Sigmoid colon (tissue), 6 donors: ENCODE measurements at regions not wholly inside any gene's neighbourhood (a gene's known extent, or its start where the extent isn't known, plus 50 kb on each side); places are given as distances from the start of the nearest gene placed in this dataset.

ENCODE experiments used
- DNase-seq: peaks from one replicate; pipeline ENCODE4 v3.0.0-alpha.2; 2019
- H3K27ac ChIP-seq, 4 donors: fragments of 200-600 bp; sonication (generic); one replicate each; pipeline ENCODE4 v1.5.1; 2016 to 2019; ENCODE audit warnings: mild to moderate bottlenecking in 1 of 4
- H3K27me3 ChIP-seq, 3 donors: fragments of 200-600 bp; sonication (generic); one replicate each; pipeline ENCODE4 v1.5.1; 2019; ENCODE audit warnings: mild to moderate bottlenecking in 1 of 3
- H3K36me3 ChIP-seq, 4 donors: fragments of 200-600 bp; sonication (generic); one replicate each; pipeline ENCODE4 v1.5.1; 2016 to 2019
- H3K4me1 ChIP-seq, 4 donors: fragments of 200-600 bp; sonication (generic); one replicate each; pipeline ENCODE4 v1.5.1; 2017 to 2019
- H3K4me3 ChIP-seq, 4 donors: fragments of 200-600 bp; sonication (generic); one replicate each; pipeline ENCODE4 v1.5.1; 2017 to 2019; ENCODE audit warnings: mild to moderate bottlenecking in 2 of 4, moderate library complexity in 1 of 4
- H3K9me3 ChIP-seq, 4 donors: fragments of 200-600 bp in 3 of 4; sonication (generic) in 3 of 4; one replicate each; pipeline versions ENCODE4 v1.5.1 to v1.6.1; 2013 to 2019
- CTCF ChIP-seq, 4 experiments: fragments of 450-650 bp in 3 of 4; fragments of 200-600 bp in 1 of 4; IDR thresholded peaks; one replicate each; pipeline ENCODE4 v1.5.1; 2016 to 2019; ENCODE audit warnings: antibody characterized with exemption in 4 of 4, mild to moderate bottlenecking in 3 of 4, moderate library complexity in 2 of 4
- EP300 ChIP-seq, 4 donors: sonication (generic); formaldehyde crosslinking; IDR thresholded peaks; one replicate each; pipeline ENCODE4 v1.6.1; 2017; ENCODE audit warnings: antibody characterized with exemption in 4 of 4
- POLR2A ChIP-seq, 2 donors: fragments of 450-650 bp; IDR thresholded peaks; one replicate each; pipeline ENCODE4 v1.6.1; 2016; ENCODE audit warnings: antibody characterized with exemption in 2 of 2, mild to moderate bottlenecking in 2 of 2, moderate library complexity in 2 of 2
- POLR2AphosphoS5 ChIP-seq, 4 donors: sonication (generic); formaldehyde crosslinking; IDR thresholded peaks; one replicate each; pipeline ENCODE4 v1.6.1; 2017; ENCODE audit warnings: antibody characterized with exemption in 4 of 4
- WGBS, 2 donors: extraction: QIAGEN DNeasy Blood & Tissue Kit; methylation state at CpG; one replicate each; pipeline ENCODE4 v1.1.7; 2013; 5-methylcytosine and 5-hydroxymethylcytosine counted together
- intact Hi-C: fragments of 100-400 bp; cut with DNase I; formaldehyde crosslinking; loops from one replicate; pipeline ENCODE4 v1.15.1; 2023
- donor health status: healthy with polysubstance abuse.
- donor health status: healthy.

GRCh38 chr5:2166306-2166978 lies 283.7 kb upstream of the IRX4 start:
- no peak overlapping the region for H3K4me3 ChIP-seq
- TF ChIP-seq CTCF (IDR thresholded peaks at IDR 0.05) (no peak), POLR2AphosphoS5 (IDR thresholded peaks at IDR 0.05) (no peak), EP300 (IDR thresholded peaks at IDR 0.05) (no peak), POLR2A (IDR thresholded peaks at IDR 0.05) (no peak)
- WGBS, 2 donors: 86 to 89% methylated on average over 17 of the region's 17 CpGs
- no peaks in the 10 kb centered on the region for H3K36me3 ChIP-seq
- no peak for DNase-seq
- H3K27me3 ChIP-seq: peaks cover 0 to 16% (median 0%) of the 10 kb centered on the region in 3 donors
- no peaks in the 10 kb centered on the region for H3K9me3 ChIP-seq
- intact Hi-C loops: no loop called here
- no peak overlapping the region for H3K27ac ChIP-seq
- no peaks in the 10 kb centered on the region for H3K4me1 ChIP-seq

- intact Hi-C loops: no loop called here
- WGBS, 2 donors: 72 to 76% methylated on average over 11 of the region's 11 CpGs
Measured at GRCh38 chr5:2165615-2166305, 283.0 kb upstream of the IRX4 start.

DNA sequence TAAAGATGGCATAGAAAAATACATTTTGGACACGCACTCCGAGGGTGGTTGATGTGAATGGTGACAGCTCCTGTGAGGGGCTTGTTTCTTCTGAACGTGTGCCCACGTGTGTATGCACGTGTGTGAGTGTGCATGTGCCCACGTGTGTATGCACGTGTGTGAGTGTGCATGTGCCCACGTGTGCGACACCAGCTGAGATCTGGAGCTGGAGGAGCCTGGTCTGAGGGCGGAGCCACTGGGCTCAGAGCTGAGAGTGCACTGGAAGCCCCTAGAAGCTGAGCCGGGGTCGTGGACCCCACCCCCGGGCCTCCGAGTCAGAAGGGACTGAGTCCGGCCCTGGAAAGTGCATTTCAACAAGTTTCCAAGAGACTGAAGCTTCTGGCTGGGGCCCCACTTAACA lies 282.5 kb upstream of the IRX4 start:
- Histone ChIP-seq H3K9me3 (no peaks in the 10 kb centered on the region), H3K27ac (no peak overlapping the region), H3K4me1 (no peaks in the 10 kb centered on the region), H3K36me3 (no peaks in the 10 kb centered on the region), H3K27me3 (peaks cover 0 to 3% (median 0%) of the 10 kb centered on the region in 3 donors), H3K4me3 (no peak overlapping the region)
- DNase-seq: no peak
- TF ChIP-seq POLR2AphosphoS5 (IDR thresholded peaks at IDR 0.05): no peak
- no peak for TF ChIP-seq EP300 (IDR thresholded peaks at IDR 0.05)
- TF ChIP-seq CTCF (IDR thresholded peaks at IDR 0.05): no peak
- no peak for TF ChIP-seq POLR2A (IDR thresholded peaks at IDR 0.05)
- intact Hi-C loops: no loop called here
- WGBS, 2 donors: 66 to 72% methylated on average over 15 of the region's 15 CpGs

More at GRCh38 chr5:2165615-2166305, 283.0 kb upstream of the IRX4 start:
- TF ChIP-seq EP300 (IDR thresholded peaks at IDR 0.05): no peak
- TF ChIP-seq POLR2AphosphoS5 (IDR thresholded peaks at IDR 0.05): no peak
- no peak for TF ChIP-seq POLR2A (IDR thresholded peaks at IDR 0.05)
- no peak for TF ChIP-seq CTCF (IDR thresholded peaks at IDR 0.05)
- Histone ChIP-seq H3K36me3 (no peaks in the 10 kb centered on the region), H3K4me3 (no peak overlapping the region), H3K27ac (no peak overlapping the region), H3K27me3 (peaks cover 0 to 9% (median 0%) of the 10 kb centered on the region in 3 donors), H3K4me1 (no peaks in the 10 kb centered on the region), H3K9me3 (no peaks in the 10 kb centered on the region)
- no peak for DNase-seq

- H3K27ac ChIP-seq: no peak overlapping the region
- WGBS, 2 donors: 50 to 63% methylated on average over 13 of the region's 13 CpGs
- no peak overlapping the region for H3K4me3 ChIP-seq
- DNase-seq: no peak
- no peaks in the 10 kb centered on the region for H3K27me3 ChIP-seq
- intact Hi-C loops: no loop called here
- TF ChIP-seq CTCF (IDR thresholded peaks at IDR 0.05) (no peak), POLR2AphosphoS5 (IDR thresholded peaks at IDR 0.05) (no peak), EP300 (IDR thresholded peaks at IDR 0.05) (no peak), POLR2A (IDR thresholded peaks at IDR 0.05) (no peak)
- H3K9me3 ChIP-seq: no peaks in the 10 kb centered on the region
- H3K36me3 ChIP-seq: no peaks in the 10 kb centered on the region
- H3K4me1 ChIP-seq: no peaks in the 10 kb centered on the region
Measured at GRCh38 chr5:2164586-2164985, 281.9 kb upstream of the IRX4 start.
